Ovary (tissue), 3 donors: ENCODE measurements at regions not wholly inside any gene's neighbourhood (a gene's known extent, or its start where the extent isn't known, plus 50 kb on each side); places are given as distances from the start of the nearest gene placed in this dataset.

Experiments used
- EP300 ChIP-seq: sonication (generic); formaldehyde crosslinking; IDR thresholded peaks from one replicate; pipeline ENCODE4 v1.6.1; 2017; ENCODE audit warnings: antibody characterized with exemption
- TF ChIP-seq, protein P1 (sequence below), 3 donors: fragments of 450-650 bp in 2 of 3; fragments of 200-600 bp in 1 of 3; IDR thresholded peaks; one replicate each; pipeline versions ENCODE4 v1.5.1 to v1.8.0; 2016 to 2022; ENCODE audit warnings: antibody characterized with exemption in 3 of 3, mild to moderate bottlenecking in 1 of 3
- donor health status: DM: no; HTN: no; CAD: no.

DNA sequence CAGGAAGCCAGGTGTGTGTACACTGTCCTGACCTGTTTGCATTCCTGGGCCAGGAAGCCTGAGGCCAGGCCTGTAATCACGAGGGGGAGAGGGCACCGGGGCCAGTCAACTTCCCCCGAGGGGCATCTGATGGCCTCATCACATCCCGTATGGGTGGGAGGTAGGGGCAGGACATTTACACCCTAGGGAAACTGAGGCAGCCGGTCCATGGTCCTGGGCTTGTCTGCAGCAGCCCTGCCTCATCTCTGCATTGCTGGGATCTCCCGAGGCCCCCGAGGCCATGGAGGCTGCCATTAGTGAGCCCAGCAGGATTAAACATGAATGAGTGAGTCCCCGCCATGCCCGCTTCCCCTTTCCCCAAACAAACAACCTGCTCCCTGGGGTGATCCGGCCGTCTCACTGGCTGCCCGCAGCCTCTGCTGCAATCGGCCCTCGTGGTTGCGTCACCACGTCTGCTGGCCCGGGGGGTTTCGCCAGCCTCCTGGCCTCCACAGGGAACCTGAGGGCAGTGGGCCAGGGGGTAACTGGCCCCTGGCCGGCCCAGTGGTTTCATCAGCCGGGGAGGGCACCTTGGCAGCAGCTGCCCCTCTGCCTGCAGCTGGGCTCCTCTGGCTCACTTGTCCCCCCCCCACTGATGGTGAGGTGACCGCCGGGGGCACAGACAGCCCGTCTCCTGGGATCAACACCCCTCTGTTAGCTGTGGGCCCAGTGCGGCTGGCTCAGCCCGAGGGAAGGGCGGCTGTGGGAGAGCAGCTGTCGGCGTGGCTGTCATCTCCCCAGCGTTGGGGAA lies 88.3 kb upstream of the GSE1 start:
- TF ChIP-seq, protein P1, sequence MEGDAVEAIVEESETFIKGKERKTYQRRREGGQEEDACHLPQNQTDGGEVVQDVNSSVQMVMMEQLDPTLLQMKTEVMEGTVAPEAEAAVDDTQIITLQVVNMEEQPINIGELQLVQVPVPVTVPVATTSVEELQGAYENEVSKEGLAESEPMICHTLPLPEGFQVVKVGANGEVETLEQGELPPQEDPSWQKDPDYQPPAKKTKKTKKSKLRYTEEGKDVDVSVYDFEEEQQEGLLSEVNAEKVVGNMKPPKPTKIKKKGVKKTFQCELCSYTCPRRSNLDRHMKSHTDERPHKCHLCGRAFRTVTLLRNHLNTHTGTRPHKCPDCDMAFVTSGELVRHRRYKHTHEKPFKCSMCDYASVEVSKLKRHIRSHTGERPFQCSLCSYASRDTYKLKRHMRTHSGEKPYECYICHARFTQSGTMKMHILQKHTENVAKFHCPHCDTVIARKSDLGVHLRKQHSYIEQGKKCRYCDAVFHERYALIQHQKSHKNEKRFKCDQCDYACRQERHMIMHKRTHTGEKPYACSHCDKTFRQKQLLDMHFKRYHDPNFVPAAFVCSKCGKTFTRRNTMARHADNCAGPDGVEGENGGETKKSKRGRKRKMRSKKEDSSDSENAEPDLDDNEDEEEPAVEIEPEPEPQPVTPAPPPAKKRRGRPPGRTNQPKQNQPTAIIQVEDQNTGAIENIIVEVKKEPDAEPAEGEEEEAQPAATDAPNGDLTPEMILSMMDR (IDR thresholded peaks at IDR 0.05), result no peak
- TF ChIP-seq EP300, result no peak
